ELF-1 (cell line): ENCODE measurements at regions not wholly inside any gene's neighbourhood (a gene's known extent, or its start where the extent isn't known, plus 50 kb on each side); places are given as distances from the start of the nearest gene placed in this dataset.
A peak's percentile ranks its signal among the peaks of the same experiment; 100 is the strongest.

Experiments used
- DNase-seq: peaks from one replicate; pipeline ENCODE4 v3.0.0-alpha.2; 2016; ENCODE audit warnings: low read depth, low spot score

DNA sequence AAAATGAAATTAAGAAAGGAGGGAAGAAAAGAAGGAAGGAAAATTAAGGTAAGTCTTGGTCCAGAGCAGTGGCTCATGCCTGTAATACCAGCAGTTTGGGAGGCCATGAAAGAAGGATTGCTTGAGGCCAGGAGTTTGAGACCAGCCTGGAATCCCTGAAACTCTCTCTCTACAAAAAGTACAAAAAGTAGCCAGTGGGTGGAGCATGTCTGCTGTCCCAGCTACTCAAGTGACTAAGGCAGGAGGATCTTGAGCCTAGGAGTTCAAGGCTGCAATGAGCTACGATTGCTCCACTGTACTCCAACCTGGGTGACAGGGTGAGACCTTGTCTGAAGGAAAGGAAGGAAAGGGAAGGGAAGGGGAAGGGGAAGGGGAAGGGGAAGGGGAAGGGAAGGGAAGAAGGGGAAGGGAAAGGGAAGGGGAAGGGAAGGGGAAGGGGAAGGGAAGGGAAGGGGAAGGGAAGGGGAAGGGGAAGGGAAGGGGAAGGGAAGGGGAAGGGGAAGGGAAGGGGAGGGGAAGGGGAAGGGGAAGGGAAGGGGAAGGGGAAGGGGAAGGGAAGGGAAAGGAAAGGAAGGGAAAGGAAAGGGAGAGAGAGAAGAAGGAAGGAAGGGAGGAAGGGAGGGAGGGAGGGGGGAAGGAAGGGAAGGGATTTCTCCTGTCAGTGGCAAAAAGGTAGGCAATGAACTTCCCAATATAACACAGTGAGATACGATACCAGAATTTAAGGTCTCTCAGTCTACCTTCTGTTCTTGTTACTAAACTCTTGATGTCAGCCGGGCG is 412.8 kb downstream of the CMPK2 start:
- DNase-seq, result peak; percentile 40

DNA sequence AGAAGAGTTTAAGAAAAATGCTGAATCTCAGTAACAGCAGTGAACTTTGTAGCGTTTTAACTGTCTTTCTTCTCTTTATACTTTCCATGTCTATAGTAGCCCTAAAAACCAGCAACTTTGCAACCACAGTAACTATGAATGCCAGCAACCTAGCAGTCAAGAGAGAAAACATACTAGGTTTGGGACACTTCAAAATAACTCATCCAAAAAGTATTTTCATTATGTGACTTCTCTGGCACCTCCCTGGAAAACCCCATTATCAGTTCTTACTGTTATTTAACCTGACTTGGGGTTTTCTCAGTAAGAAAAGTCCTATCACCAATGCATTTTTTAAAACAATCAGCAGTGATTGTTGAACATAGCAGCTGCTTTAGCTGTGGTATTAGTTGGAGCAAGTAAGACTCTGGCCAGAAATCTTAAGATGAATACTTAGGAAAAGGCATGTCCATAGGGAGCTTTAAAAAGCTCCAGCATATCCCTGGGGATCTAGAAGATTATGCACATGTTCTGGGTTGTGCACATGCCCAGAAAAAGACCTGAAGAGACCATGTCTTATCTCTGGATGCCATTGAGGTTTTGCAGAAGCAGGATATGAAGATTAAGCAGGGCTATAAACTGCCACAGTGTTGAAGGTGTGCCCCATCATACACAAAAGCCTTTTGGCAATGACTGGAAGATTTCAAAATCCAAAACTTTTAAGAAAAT is 411.3 kb downstream of the CMPK2 start:
- DNase-seq, result no peak

DNA sequence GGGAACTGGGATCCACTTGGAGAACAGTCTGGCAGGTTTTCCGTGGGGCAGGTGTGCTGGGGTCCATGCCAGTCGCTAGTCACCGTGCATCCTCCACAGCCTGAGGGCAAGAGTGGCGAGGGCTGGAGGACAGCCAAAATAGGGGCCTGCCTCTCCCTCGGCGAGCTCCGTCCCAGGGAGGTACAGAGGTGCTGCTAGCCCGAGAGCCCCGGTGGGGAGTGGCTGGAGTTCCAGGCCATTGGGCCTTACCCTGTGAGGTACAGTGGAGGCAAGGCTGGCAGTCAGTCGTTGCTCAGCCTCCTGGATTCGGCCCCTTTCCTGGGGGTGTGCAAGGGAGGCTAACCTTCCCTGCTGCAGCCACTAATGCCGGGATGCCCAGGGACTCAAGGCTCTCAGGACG is 406.6 kb downstream of the CMPK2 start:
- no peak for DNase-seq

DNA sequence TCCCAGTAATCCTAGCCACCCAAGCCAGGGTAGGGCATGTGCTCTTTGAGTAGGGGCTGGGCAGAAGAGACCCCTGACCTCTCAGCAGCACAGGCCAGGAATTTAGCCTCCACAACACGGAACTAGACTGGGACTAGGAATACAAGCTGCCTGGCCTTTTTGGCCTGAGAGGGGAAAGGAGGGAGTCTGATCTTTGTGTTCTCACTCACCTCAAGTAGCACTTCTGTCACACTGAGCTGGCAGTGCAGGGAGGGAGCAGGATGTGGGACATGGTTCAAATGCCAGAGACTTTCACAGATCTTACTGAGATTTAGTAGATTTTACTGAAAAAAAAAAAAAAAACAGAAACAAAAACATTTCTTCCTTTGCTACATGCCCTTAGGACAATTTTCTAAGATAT is 395.2 kb downstream of the CMPK2 start:
- no peak for DNase-seq

DNA sequence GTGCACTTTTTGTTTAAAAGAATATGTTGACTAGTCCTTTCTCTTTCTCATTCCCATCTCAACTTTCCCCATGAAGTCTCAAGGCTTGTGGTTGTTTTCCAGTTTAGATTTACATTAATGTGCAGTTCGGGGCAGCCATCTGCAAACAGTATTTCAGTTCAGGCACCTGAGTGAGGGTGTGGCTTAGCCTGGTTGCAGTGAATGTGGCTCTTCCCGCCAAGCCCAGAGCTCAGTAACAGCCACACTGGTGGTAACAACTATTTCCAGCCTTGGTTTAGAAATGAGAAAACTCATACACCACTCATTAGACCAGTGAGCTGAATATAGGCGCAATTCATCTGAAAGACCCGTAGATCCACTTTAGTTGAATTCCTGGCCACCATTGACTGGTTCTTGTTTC is 394.3 kb downstream of the CMPK2 start:
- no peak for DNase-seq

DNA sequence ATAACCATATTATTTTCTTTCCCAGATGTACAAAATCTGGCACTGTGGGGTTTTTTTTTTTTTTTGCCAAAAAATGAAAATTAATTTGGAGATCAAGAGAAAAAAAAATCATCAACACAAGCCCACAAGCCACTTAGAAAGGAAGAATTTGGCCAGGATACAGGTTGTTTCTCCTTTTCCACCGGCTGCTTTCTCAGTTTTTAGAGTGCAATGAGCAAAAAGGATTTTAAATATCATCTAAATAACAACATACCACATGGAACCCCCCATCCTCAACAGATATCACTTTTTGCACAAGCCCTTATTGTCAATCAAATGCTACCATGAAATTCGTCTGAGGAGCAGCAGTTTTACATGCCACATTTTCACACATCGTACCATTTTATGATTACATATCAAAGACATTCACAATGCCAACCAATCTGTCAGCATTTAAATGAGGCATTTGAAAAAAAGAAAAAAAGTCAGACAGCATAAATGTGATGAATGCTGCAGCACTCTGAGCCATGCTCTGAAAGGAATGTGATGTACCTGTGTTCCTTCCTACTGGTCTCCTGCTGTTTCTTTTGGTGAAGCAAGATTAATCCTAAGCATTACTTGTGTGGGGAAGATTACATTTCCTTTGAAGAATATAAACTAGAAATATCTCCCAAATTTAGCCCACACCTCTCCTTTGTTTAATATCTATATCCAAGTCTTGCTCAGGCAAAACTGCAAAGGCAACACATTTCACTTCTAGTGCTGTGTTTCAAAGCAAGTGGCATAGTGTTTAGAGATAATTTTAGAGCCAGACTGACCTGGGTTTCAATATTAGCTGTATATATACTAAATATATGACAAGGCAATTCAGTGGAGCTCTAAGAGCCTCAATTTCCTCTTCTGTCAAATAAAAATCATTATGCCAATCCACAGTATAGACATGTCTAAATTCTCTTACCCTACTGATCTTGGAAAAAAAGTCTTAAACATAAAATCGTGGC is 391.3 kb downstream of the CMPK2 start:
- no peak for DNase-seq

DNA sequence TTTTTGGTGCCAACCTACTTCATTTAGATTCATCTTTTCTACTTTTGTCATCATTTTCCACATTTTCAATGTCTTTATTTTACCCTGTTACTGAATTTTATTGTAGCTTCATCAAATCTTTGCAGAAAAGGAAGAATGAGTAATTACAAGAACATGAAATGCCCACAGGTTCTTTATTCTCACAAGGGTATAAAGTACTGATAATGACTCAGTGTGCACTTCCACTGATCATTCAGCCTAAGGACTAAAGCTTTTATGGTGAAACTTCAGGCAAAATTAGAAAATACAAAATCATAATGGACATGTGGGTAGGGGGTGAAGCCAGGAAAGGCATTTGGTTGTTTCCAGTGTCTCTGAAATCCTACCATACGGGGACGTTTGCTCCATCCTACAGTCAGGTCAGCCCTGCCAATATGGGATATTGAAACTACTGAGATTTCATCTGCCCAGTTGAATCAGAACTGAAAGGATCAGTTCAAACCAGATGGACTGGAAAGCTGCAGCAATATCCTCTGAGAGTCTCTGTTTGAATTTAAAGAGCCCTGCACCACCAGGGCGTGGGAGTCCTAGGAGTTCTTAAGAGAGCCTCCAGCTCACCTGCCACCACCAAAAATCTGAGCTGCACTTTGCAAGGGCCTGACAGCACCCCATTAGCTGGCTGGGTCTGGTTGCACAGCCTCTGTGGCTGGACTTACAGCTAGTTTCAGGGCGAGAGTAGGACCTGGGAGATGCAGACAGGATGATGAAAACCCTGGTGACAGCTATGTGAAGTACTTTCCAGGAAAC is 390.4 kb downstream of the CMPK2 start:
- DNase-seq, result no peak

DNA sequence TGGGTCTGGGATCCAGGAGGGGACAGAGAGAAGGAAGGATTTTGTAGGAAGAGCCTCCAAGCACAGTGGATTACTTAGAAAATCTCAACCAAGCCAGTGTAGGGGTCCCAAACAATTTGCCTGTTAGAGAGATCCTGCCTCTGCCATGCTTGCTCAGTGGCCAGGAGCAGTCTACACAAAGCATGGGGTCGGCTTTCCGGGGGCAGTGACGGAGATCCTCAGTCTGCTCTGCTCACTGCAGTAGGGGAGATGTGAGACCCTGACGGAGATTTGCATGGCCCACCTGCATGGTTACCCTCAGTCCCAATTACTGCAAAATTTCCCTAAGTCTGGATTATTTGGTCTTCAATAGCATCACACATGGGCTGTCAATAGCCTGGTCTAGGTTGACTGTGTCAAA is 385.2 kb downstream of the CMPK2 start:
- no peak for DNase-seq

DNA sequence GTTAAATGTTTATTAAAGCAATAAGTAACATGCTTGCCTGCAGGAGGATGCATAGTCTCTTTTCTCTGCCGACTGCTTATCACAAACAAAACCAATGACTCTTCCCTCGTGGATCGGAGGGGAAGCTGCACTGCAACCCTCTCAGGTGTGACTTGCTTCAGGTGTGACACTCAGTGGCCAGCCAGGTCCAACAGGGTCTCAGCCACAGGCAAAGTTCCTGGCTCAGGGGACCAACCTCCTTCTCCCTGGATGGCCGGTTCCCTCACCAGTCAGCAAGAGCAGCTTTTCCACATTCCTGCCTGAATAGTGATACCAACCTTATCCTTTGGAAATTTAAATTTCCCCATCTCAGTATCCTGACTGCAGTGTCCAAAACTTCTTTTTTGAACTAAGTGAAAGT is 383.5 kb downstream of the CMPK2 start:
- DNase-seq, result no peak

DNA sequence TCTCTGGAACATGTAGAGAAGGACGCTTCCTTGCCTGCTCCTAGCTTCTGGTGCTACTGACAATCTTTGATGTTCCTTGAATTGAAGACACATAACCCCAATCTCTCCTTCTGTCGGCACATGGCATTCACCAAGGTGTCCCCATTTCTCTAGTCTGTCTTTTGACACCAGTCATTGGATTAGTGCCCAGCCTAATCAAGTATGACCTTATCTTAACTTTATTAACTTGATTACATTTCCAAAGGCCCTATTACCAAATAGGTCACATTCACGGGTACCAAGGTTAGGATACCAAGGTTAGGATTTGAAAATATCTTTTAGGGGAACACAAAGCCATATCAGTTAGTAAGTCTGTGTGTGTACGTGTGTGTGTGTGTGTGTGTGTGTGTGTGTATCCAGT is 377.9 kb downstream of the CMPK2 start:
- no peak for DNase-seq

DNA sequence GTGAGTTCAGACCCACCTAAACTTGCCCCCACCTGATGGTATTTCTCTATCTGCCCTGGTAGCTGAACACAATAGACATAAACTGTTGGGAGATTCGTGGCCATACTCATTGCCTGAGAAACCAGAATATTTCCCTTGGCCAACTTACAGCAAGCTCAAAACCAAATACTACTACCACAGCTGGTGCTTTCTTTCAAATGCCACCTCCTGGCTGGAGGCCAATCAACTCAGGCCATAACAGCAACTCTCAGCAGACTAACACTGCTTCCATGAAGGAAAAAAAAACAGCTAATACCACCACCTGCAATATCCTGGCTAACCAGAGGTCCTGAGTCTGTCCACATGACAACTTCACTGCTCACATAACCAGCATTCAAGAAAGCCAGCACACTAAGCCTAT is 373.1 kb downstream of the CMPK2 start:
- DNase-seq, result no peak

DNA sequence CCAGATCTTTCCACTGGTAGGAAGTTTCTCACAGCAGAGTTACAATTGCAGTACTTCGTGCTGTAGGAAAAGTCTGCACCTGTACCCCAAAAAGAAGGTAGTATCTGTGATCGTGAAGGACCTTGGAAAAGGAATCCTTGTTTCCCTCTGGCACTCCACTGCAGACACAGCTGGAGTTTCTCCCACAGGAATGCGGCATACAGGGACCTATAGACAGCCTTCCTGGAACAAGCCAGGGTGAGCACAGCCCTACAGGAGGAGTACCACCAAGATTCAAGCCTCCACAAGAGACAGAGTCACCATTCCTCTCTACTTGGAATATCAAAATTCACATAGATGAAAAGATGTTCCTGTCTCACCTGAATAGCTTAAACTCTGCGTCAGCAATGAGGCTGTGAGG is 372.4 kb downstream of the CMPK2 start:
- no peak for DNase-seq

DNA sequence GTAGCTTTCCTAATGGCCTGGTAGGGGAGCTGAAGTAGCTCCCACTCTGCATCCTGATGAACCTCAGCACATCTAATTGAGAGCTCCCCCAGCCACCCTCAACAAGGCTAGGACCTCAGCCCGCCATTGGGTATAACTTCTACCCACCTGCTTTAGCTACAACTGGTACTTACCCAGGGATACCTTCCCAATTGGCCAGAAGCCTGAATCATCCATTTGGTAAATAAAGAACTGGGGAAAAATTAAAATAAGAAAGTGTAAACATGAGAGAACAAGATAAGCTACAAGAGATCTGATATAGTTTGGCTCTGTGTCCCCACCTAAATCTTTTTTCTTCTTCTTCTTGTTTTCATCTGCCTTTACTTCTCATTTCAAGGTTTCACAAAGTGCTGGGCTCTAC is 372.0 kb downstream of the CMPK2 start:
- no peak for DNase-seq

DNA sequence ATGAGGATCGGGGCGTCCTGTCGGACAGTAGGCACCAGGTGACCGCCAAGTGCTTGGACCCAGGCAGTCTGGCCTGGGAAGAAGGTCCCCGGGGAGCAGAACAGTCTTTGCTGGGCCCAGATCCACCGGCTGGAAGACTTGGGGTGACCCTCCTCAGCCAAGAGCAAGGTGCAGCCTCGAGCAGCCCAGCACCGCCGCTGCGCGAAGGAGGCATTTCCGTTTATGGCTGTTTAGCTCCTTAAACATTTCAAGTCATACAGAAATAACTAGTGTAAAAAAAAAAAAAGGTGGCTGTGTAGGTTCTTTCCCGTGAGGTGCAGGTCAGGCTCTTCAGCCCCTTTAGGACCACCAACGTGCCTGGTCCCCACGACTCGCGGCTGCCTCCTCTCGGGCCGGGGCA is 370.2 kb downstream of the CMPK2 start:
- DNase-seq, result no peak

DNA sequence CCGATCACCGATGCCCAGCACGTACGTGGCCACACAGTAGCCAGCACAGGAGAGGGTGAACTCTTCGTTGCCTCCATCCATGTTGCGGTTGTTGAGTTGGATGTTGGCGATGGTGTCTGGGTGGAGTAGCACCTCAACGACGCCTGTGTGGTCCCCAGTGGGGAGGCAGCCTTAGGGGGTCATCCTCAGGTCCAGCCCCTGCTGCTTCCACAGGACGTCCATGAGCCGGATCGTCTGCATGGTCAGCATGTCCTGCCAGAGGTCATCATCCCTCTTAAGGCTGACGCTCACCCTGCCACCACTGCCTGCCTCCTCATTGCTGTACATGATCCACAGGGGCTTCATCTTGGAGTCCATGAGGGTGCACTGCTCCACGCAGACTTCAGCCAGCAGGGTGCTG is 369.3 kb downstream of the CMPK2 start:
- DNase-seq, result no peak

DNA sequence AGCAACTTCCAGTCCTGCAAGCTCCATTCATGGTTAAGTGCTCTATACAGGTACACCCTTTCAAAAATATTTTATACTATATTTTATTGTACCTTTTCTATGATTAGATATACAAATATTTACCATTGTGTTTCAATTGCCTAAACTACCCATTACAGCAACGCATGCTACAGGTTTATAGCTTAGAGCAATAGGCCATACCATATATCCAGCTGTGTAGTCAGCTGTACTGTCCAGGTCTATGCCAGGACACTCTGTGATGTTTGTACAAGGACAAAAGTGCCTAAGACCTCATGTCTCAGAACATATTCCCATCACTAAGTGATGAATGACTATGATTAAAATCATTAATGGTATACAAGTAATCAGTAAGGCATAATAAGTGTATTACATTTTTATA is 368.7 kb downstream of the CMPK2 start:
- no peak for DNase-seq

DNA sequence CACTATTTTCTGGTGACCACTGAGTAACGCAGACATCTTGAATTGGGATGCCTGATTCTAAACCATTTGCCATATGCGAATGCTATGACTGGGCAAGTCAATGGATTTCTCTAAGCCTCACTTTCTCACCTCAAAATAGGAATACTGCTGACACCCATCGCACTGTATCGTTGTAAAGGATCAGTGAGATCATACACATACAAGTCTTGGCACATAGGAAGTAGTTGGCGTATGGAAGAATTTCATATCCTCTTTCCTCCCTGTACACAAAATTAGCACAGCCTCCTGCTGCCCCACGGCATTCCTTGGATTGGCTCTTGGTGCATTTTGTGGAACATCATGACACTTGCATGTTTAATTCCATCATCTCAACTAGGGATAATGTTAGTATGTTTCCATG is 366.9 kb downstream of the CMPK2 start:
- DNase-seq, result no peak

DNA sequence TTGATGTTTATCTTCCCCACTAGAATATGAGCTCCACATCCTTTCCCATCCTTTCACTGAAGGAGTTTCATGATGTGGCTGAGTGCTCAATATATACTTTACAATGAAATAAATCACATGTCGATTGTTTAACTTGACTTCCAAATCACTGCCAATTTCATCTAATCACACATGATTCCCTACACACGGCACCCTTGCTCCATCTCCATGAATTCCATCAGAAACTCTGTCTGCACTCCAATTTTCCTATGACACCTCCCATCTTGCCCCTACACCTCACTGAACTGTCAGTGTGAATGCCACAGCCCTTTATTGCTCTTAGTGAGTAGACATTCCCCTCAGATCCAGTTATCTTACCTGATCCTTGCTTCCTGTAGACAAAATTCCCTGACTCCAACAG is 366.0 kb downstream of the CMPK2 start:
- DNase-seq, result no peak

DNA sequence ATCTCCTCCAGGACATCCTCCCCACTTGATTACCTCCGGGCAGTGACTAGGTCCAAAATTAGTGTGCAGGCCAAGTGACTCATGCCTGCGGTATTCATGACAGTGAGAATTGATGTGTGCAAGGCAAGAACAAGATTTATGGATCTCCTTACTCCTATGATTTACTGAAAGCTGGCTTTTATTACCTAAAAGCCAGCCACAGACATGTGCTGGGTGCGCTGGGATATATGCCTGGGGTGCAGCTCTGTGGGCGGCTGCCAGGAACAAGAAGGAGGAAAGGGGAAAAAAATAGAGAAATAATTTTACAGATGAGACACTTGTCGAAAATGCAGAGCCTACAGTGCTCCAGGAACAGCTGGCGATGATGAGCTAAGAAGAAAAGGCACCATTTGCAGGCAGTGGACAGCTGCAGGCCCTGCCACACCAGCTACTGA is 359.3 kb downstream of the CMPK2 start:
- DNase-seq, result no peak

DNA sequence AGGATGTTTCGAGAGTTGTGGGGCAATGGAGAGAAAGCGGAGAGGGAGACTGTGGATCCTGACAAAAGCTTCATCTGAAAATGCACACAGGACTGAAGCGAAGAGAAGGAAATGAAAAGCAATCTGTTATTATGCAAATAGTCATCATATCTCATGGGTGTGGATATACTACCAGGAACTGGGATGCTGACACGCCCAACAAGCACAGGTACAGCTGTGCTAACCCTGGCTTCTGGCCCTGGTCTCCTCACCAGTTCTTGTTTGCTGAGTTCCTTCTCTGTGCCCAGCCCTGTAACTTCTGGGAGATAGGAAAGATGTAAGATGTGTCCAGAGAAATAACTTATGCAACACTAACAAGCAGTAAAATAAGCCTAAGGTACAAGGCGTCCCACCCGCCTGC is 358.8 kb downstream of the CMPK2 start:
- no peak for DNase-seq

DNA sequence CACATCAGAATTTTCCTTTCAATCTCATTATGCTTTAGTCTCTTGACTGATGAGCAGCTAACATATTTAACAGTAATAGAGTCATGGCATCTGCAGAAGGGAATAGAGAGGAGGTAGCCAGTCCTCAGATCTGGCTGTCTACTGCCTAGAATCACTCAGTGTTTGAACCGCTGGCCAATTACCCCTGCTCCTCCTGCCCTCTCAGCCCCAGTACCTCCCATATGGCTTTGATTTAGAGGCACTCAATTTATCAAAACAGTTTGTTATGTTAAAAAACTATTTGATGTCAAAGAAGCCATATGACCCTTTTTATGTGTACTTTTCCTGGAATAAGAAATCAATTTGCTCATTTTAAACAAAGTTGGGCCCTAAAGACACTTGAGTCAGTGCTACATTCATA is 355.2 kb downstream of the CMPK2 start:
- no peak for DNase-seq
